Amygdala (tissue), 56 donors: ENCODE measurements at regions not wholly inside any gene's neighbourhood (a gene's known extent, or its start where the extent isn't known, plus 50 kb on each side); places are given as distances from the start of the nearest gene placed in this dataset.

Experiments used
- DNase-seq, 56 donors: peaks; one replicate each; lab custom pipeline; 2025; lab: John Stamatoyannopoulos, UW

GRCh38 chr5:68447136-68447929 is 231.8 kb downstream of the PIK3R1 start:
- no peak for DNase-seq

GRCh38 chr5:68449380-68449779 is 233.8 kb downstream of the PIK3R1 start:
- no peak for DNase-seq

- no peak for DNase-seq
Observed at GRCh38 chr5:68450245-68450852, 234.8 kb downstream of the PIK3R1 start.

DNA sequence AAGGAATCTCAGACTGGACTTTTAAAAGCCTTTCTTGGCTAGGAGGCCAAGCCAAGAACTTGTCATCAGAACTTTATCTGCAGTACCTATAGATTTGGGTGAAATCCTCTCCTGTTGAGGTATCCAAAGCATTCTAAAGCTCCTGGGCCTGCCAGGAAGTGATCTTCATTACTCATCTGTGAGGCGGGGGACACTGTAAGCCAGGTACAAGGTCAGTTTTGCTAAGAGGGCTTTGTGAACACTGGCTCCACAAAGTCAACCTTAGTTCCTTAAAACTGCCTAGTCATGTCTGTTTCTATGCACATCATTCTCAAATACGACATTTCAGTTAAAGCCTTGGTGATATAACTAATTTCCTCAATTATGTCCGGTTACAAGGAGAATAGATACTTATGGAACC is 236.7 kb downstream of the PIK3R1 start:
- no peak for DNase-seq

DNA sequence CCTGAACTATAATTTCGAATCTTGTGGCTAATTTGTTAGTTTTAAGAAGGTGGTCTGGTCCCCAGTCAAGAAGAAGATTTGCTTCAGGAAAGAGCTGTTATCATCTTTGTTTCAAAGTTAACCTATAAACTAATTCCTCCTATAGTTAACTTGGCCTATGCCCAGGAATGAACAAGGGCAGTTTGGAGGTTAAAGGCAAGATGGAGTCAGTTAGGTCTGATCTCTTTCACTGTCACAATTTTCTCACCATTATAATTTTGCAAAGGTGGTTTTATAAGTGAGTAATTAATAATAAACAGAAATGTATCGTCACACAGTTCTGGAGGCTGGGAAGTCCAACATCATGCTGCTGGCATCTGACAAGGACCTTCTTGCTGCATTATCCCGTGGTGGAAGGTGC is 238.6 kb downstream of the PIK3R1 start:
- no peak for DNase-seq

DNA sequence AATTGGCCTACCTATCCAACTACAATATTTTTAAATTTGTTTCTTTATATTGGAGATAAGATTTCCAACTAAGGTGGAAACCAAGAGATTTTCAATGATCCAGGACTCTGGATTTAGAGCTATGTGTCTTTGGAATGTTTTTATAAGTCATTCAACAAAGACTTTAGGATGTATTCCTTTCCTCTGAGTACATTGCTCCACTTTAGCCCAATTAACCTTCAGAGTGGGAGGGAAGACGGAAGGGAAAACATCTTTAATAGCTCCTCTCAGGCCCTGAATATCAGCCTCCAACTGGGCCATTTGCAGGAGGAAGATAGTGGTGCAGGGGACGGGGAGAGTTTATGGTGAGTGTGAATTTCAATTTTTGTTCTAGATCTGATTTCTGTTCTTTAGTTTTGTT is 239.2 kb downstream of the PIK3R1 start:
- no peak for DNase-seq

GRCh38 chr5:68455216-68455615 is 239.7 kb downstream of the PIK3R1 start:
- DNase-seq, result no peak

GRCh38 chr5:68456756-68457217 is 241.2 kb downstream of the PIK3R1 start:
- DNase-seq, result no peak

DNA sequence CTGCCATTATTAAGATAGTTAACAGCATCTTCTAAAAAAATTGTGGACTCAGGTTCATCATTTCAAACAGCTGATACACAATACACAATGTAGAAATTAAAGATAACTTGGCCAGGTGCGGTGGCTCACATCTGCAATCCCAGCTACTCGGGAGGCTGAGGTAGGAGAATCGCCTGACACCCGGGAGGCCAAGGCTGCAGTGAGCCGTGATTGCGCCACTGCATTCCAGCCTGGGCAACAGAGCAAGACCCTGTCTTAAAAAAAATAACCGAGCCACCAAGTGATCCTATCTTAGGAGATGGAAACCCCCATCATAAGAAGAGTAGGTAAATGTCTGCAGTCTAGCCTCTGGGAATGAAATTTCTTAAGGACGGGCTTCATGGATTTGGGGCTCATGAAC is 241.7 kb downstream of the PIK3R1 start:
- DNase-seq, result no peak

GRCh38 chr5:68458416-68459021 is 243.0 kb downstream of the PIK3R1 start:
- no peak for DNase-seq

DNA sequence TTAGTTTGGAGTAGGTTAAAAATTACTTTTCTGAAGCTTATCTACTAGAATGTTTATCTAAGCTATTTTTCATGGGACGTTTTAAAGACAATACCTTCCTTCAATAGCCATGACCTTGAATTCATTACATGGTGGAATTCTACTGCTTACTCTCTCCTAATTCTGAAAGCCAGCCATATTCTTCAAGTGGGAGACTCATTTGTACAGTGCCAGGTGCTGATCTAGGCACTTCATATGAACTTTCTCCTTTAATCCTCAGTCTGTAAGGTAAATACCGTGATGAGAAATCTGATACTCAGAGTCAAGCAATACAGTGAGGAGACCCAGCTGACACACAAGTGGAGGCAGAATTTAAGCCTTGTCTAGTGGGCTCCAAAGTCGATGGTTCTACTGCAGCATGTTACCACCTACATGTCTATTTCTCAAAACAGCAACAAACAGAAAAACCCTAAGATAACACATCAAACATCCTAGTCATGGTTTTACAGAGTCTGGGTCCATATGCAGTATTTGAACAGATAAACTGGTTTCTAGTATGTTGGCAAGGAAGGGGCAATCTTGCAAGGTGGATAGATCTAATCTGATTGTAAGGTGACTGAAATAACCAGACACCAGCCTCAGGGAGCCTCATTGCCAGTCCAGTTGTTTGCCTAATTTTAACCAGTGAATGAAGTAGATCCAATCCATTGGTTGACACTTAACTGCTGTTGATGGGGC is 243.7 kb downstream of the PIK3R1 start:
- no peak for DNase-seq

GRCh38 chr5:68459810-68460139 is 244.2 kb downstream of the PIK3R1 start:
- no peak for DNase-seq

DNA sequence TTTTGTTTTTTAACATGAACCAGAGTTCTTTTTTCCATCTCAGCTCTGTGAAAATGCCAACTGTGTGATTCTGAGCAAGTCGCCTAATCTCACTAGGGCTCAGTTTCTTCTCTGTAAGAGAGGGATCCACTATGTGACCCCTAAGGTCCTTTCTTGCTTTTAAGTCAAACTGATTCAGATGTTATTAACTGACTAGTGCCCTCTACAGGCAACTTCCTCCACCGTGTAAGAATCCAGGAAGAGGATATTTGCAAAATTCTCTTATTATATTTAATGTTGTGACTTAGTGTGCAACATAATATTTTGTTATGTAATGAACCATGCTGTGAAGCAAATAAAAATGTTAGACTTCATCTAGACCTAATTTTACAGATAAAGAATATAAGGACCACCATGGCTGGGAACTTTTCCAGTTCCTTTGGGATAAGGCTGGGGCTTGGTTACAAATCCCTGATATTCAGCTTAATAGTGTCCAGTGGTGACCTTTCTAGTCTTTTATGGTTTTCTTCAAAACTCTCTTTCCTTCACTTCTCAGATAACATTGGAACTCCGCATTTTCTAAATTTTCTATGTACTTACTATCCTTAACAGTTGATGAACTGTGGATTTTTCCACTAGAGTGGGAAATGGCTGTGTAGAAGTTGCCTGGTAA is 244.7 kb downstream of the PIK3R1 start:
- peak in 3 of 56 donors; percentile 11 to 32 (median 19) for DNase-seq

DNA sequence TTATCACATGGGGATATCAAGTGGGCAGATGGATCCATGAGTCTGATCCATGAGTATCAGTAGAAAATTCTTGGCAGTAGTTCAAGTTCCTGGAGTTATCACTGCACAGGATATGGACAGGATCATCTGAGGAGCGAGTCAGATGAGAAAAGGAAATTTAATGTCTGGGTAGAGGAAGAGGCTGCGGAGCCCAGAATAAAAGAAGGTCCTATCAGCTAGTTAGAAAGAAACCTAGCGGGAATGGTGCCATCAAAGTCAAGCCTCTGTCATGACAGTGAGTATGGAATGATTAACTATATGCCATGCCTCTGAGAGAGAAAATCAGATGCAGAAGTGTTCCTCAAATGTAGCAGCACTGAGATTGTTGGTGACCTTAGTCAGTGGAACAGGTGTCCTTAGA is 248.1 kb downstream of the PIK3R1 start:
- DNase-seq, result no peak

DNA sequence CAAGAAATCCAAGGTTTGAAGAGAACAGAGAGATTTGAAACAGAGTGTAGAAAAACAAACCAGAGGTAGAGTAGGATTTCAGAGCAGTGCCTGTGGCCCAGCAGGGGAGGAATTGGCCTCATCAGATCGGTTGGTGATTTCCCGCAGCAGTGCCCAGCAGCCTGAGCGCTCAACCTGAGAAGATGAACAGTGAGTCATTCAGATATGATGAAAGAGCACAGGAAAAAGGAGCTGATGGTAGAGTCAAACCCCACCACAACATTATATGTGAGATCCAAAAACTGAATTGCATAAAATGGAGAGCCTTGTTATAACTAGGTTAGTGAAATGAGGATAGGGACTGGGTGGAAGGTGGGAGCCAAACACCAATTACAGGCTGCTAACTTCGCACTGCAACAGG is 248.9 kb downstream of the PIK3R1 start:
- DNase-seq, result no peak

DNA sequence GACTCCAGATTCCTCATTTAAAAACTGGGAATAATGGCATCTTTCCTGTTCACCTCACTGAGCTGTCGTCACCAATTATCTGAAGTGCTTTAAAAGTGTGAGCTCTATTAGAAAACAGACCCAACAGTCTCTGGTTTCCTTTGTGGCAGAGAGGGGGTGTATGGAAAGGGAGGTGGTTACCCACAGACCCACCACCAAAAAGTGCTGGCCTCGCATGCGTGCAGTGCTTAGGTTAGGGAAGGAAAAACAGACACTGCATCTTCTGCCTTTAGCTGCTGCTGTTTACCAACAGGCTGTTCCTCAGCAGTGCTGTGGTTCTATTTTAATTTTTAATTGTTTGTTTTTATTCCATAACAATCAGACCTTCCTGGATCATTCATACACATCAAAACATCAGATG is 249.6 kb downstream of the PIK3R1 start:
- no peak for DNase-seq

DNA sequence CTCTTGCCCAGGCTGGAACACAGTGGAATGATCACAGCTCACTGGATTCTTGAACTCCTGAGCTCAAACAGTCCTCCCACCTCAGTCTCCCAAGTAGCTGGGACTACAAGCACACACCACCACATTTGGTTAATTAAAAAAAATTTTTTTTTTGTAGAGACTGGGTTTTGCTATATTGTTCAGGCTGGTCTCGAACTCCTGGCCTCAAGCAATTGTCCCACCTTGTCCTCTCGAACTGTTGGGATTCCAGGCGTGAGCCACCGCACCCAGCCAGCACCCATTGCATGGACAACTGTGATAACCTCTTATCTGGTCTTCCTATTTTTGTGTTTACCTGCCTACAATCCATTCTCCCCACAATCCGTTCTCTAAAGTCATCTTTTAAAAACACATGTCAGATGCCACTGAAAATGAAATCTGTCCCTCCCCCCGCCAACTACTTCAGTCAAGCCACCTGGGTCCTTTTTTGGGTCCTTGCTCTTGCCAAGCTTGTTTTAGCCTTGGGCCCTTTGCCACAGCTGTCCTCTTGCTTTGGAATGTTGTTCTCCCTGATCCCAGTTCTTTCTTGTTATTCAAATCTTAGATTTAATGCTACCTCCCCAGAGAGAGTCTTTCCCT is 250.5 kb downstream of the PIK3R1 start:
- DNase-seq, result no peak

GRCh38 chr5:68467208-68467607 is 251.7 kb downstream of the PIK3R1 start:
- no peak for DNase-seq

- DNase-seq, result no peak
Observed at GRCh38 chr5:68467794-68468193, 252.2 kb downstream of the PIK3R1 start.

DNA sequence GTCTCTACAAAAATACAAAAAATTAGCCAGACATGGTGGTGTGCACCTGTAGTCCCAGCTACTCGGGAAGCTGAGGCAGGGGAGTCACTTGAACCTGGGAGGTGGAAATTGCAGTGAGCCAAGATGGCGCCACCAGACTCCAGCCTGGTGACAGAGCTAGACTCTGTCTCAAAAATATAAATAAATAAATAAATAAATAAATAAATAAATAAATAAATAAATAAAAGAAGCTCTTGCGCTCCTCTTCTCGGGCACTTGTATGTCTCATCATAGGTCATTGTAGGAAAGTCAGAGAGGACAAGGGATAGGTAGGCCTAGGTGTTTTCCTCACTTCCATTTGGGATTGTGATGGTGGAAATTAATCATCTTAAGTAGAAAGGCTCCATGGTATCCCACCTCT is 252.8 kb downstream of the PIK3R1 start:
- no peak for DNase-seq
